CD4-positive, alpha-beta T cell (primary cell): ENCODE measurements at regions not wholly inside any gene's neighbourhood (a gene's known extent, or its start where the extent isn't known, plus 50 kb on each side); places are given as distances from the start of the nearest gene placed in this dataset.

Source experiments
- ATAC-seq: fragments of 200-7000 bp; cut with Tn5 transposase; one replicate; pipeline ENCODE4 v1.10.0; 2022; ENCODE audit warnings: mild to moderate bottlenecking; ENCODE audit not compliant: poor library complexity
- CTCF ChIA-PET: fragments of 350-600 bp; sonication (Branson Sonifier 250); formaldehyde crosslinking; loops from one replicate; lab custom pipeline; 2021; ENCODE audit warnings: antibody characterized with exemption, inconsistent platforms; lab: Charles Lee
- POLR2A ChIA-PET: fragments of 350-600 bp; sonication (Branson Sonifier 250); formaldehyde crosslinking; loops from one replicate; lab custom pipeline; 2021; ENCODE audit warnings: antibody characterized with exemption, inconsistent platforms; lab: Charles Lee
- DNase-seq, 14 experiments: peaks; one replicate each; pipeline ENCODE4 v3.0.0-alpha.2; 2013 to 2020; ENCODE audit warnings: mixed read lengths in 2 of 14
- H3K27ac ChIP-seq, 2 donors: one replicate each; pipeline versions ENCODE4 v1.5.1 to v1.7.0; 2013; ENCODE audit warnings: low read length in 2 of 2, low read depth in 1 of 2, mild to moderate bottlenecking in 1 of 2
- H3K27me3 ChIP-seq, 2 experiments: 1 replicate in 1 of 2; 2 replicates in 1 of 2; pipeline versions ENCODE4 v1.6.1 to v1.7.0; 2013; ENCODE audit warnings: low read length in 2 of 2, control low read depth in 1 of 2, mild to moderate bottlenecking in 1 of 2, moderate library complexity in 1 of 2; ENCODE audit not compliant: insufficient read depth in 2 of 2, control insufficient read depth in 1 of 2
- H3K36me3 ChIP-seq: one replicate; pipeline ENCODE4 v1.6.1; 2013; ENCODE audit warnings: low read length, control low read depth; ENCODE audit not compliant: insufficient read depth
- H3K4me1 ChIP-seq: one replicate; pipeline ENCODE4 v1.6.1; 2013; ENCODE audit warnings: low read length, control low read depth; ENCODE audit not compliant: insufficient read depth
- H3K4me3 ChIP-seq: one replicate; pipeline ENCODE4 v1.5.1; 2013; ENCODE audit warnings: mild to moderate bottlenecking, low read length, moderate library complexity
- H3K9me3 ChIP-seq, 2 experiments: 1 replicate in 1 of 2; 2 replicates in 1 of 2; pipeline versions ENCODE4 v1.6.1 to v1.7.0; 2013; ENCODE audit warnings: low read length in 2 of 2, mild to moderate bottlenecking in 2 of 2, control low read depth in 1 of 2, moderate library complexity in 1 of 2; ENCODE audit not compliant: control insufficient read depth in 1 of 2, insufficient read depth in 1 of 2
- H3K27ac Mint-ChIP-seq: one replicate; pipeline ENCODE4 v1.8.0; 2020; ENCODE audit warnings: mixed read lengths
- H3K27me3 Mint-ChIP-seq: one replicate; pipeline ENCODE4 v1.8.0; 2021; ENCODE audit warnings: mixed read lengths
- H3K36me3 Mint-ChIP-seq: one replicate; pipeline ENCODE4 v1.8.0; 2021; ENCODE audit warnings: low read depth, mixed read lengths
- H3K4me1 Mint-ChIP-seq: one replicate; pipeline ENCODE4 v1.8.0; 2021; ENCODE audit warnings: low read depth, mixed read lengths
- H3K4me3 Mint-ChIP-seq: one replicate; pipeline ENCODE4 v1.8.0; 2020; ENCODE audit warnings: mild to moderate bottlenecking, mixed read lengths
- H3K9me3 Mint-ChIP-seq: one replicate; pipeline ENCODE4 v1.8.0; 2020; ENCODE audit warnings: mixed read lengths
- intact Hi-C, 2 experiments: fragments of 100-400 bp; cut with DNase I in 1 of 2; cut with micrococcal nuclease in 1 of 2; formaldehyde crosslinking; loops; one replicate each; pipeline versions ENCODE4 v1.15.1 to v1.9.0; 2023 to 2025; cut with DNase I, micrococcal nuclease
- TF ChIP-seq, protein P1 (sequence below): fragments of 200-600 bp; IDR thresholded peaks from one replicate; pipeline ENCODE4 v1.8.0; 2022; ENCODE audit warnings: antibody characterized with exemption, mild to moderate bottlenecking

DNA sequence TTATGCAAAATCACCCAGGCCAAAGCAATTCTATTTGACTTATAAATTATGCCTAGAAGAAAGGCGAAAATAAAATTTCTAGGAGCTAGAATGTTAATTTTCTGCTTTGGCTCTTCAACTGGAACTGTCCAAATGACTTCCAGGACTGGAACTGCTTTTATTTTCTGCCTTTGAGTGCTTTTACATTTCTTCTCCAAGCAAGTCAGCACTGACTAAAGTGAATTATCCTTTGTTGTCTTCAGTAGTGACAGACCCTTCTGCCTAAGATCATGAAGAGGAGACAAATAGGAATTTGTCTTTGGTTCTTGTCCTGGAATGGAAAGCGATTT, 255.9 kb downstream of the DNAJB9 start:
- DNase-seq (no peak), ATAC-seq (no peak)
- no peaks in the 10 kb centered on the region for H3K27me3 Mint-ChIP-seq
- Histone ChIP-seq H3K4me3 (no peak overlapping the region), H3K27me3 (no peaks in the 10 kb centered on the region), H3K9me3 (no peaks in the 10 kb centered on the region), H3K4me1 (no peaks in the 10 kb centered on the region), H3K27ac (no peak overlapping the region), H3K36me3 (no peaks in the 10 kb centered on the region)
- TF ChIP-seq, protein P1, sequence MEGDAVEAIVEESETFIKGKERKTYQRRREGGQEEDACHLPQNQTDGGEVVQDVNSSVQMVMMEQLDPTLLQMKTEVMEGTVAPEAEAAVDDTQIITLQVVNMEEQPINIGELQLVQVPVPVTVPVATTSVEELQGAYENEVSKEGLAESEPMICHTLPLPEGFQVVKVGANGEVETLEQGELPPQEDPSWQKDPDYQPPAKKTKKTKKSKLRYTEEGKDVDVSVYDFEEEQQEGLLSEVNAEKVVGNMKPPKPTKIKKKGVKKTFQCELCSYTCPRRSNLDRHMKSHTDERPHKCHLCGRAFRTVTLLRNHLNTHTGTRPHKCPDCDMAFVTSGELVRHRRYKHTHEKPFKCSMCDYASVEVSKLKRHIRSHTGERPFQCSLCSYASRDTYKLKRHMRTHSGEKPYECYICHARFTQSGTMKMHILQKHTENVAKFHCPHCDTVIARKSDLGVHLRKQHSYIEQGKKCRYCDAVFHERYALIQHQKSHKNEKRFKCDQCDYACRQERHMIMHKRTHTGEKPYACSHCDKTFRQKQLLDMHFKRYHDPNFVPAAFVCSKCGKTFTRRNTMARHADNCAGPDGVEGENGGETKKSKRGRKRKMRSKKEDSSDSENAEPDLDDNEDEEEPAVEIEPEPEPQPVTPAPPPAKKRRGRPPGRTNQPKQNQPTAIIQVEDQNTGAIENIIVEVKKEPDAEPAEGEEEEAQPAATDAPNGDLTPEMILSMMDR, result no peak
- H3K4me3 Mint-ChIP-seq, result no peak overlapping the region
- intact Hi-C loops, result no loop called here
- ChIA-PET CTCF (no interaction called here), POLR2A (no interaction called here)
- H3K9me3 Mint-ChIP-seq, result peaks cover 2% of the 10 kb centered on the region
- H3K4me1 Mint-ChIP-seq, result no peaks in the 10 kb centered on the region
- no peak overlapping the region for H3K27ac Mint-ChIP-seq
- H3K36me3 Mint-ChIP-seq, result no peaks in the 10 kb centered on the region

GRCh38 chr7:108836256-108836655, 266.6 kb downstream of the DNAJB9 start:
- Mint-ChIP-seq H3K27ac (no peak overlapping the region), H3K36me3 (no peaks in the 10 kb centered on the region), H3K4me1 (no peaks in the 10 kb centered on the region), H3K27me3 (no peaks in the 10 kb centered on the region), H3K9me3 (peaks cover 10% of the 10 kb centered on the region), H3K4me3 (no peak overlapping the region)
- Histone ChIP-seq H3K4me1 (no peaks in the 10 kb centered on the region), H3K9me3 (no peaks in the 10 kb centered on the region), H3K4me3 (no peak overlapping the region), H3K27me3 (no peaks in the 10 kb centered on the region), H3K36me3 (no peaks in the 10 kb centered on the region), H3K27ac (no peak overlapping the region)
- ATAC-seq, result no peak
- ChIA-PET POLR2A (no interaction called here), CTCF (no interaction called here)
- intact Hi-C loops, result no loop called here
- DNase-seq, result no peak
- TF ChIP-seq, protein P1, result no peak

- POLR2A ChIA-PET, result no interaction called here
- Histone ChIP-seq H3K4me1 (no peaks in the 10 kb centered on the region), H3K27ac (no peak overlapping the region), H3K36me3 (no peaks in the 10 kb centered on the region), H3K27me3 (no peaks in the 10 kb centered on the region), H3K9me3 (no peaks in the 10 kb centered on the region), H3K4me3 (no peak overlapping the region)
- Mint-ChIP-seq H3K4me1 (no peaks in the 10 kb centered on the region), H3K9me3 (peaks cover 12% of the 10 kb centered on the region), H3K27me3 (no peaks in the 10 kb centered on the region), H3K36me3 (no peaks in the 10 kb centered on the region), H3K4me3 (no peak overlapping the region), H3K27ac (no peak overlapping the region)
- intact Hi-C loops, result no loop called here
- ATAC-seq (no peak), DNase-seq (no peak)
- CTCF ChIA-PET, result no interaction called here
- TF ChIP-seq, protein P1, result no peak
Observed at GRCh38 chr7:108838198-108838597, 268.5 kb downstream of the DNAJB9 start.
